A673 (cell line): ENCODE measurements at regions not wholly inside any gene's neighbourhood (a gene's known extent, or its start where the extent isn't known, plus 50 kb on each side); places are given as distances from the start of the nearest gene placed in this dataset.

ENCODE experiments used
- CTCF ChIP-seq: fragments of 300-800, 200-600 bp; sonication (generic); conservative IDR thresholded peaks from 2 replicates; pipeline ENCODE4 v1.5.1; 2017; ENCODE audit warnings: low read depth, mild to moderate bottlenecking, antibody characterized with exemption, low read length, moderate library complexity, mixed read lengths
- EZH2 ChIP-seq: fragments of 200-600 bp; sonication (generic); IDR thresholded peaks from 2 replicates; pipeline ENCODE4 v1.6.1; 2017; ENCODE audit warnings: borderline replicate concordance, low read depth, mild to moderate bottlenecking, mixed read lengths, antibody characterized with exemption, low read length; ENCODE audit not compliant: poor library complexity, severe bottlenecking

- TF ChIP-seq CTCF (no peak), EZH2 (no peak)
Measured at GRCh38 chrX:137667776-137668175, 101.8 kb downstream of the ZIC3 start.
